GM19467 (cell line): ENCODE measurements at regions not wholly inside any gene's neighbourhood (a gene's known extent, or its start where the extent isn't known, plus 50 kb on each side); places are given as distances from the start of the nearest gene placed in this dataset.

ENCODE experiments used
- ATAC-seq: cut with Tn5 transposase; IDR thresholded peaks from one replicate; pipeline ENCODE4 v1.9.1; 2021; ENCODE audit warnings: mild to moderate bottlenecking, moderate library complexity; ENCODE audit not compliant: unreplicated experiment

- no peak for ATAC-seq
Observed at GRCh38 chr12:22893878-22894277, 268.9 kb downstream of the ETNK1 start.

- no peak for ATAC-seq
Observed at GRCh38 chr12:22899184-22899583, 274.2 kb downstream of the ETNK1 start.

- no peak for ATAC-seq
Observed at GRCh38 chr12:22900401-22900800, 275.4 kb downstream of the ETNK1 start.

- no peak for ATAC-seq
Observed at GRCh38 chr12:22904485-22904884, 279.5 kb downstream of the ETNK1 start.

- no peak for ATAC-seq
Observed at GRCh38 chr12:22916241-22916640, 291.3 kb downstream of the ETNK1 start.

- no peak for ATAC-seq
Observed at GRCh38 chr12:22916815-22917214, 291.8 kb downstream of the ETNK1 start.

- no peak for ATAC-seq
Observed at GRCh38 chr12:22919883-22920282, 294.9 kb downstream of the ETNK1 start.

GRCh38 chr12:22923768-22924167, 298.8 kb downstream of the ETNK1 start:
- no peak for ATAC-seq

- no peak for ATAC-seq
Observed at GRCh38 chr12:22924391-22924790, 299.4 kb downstream of the ETNK1 start.

- ATAC-seq = no peak
Observed at GRCh38 chr12:22925623-22926022, 300.7 kb downstream of the ETNK1 start.

- ATAC-seq = no peak
Observed at GRCh38 chr12:22932431-22932830, 307.5 kb downstream of the ETNK1 start.

- ATAC-seq = no peak
Observed at GRCh38 chr12:22935090-22935489, 310.1 kb downstream of the ETNK1 start.

- no peak for ATAC-seq
Observed at GRCh38 chr12:22935501-22935900, 310.5 kb downstream of the ETNK1 start.

GRCh38 chr12:22938323-22938722, 313.4 kb downstream of the ETNK1 start:
- no peak for ATAC-seq

- ATAC-seq = no peak
Observed at GRCh38 chr12:22951206-22951605, 326.2 kb downstream of the ETNK1 start.

GRCh38 chr12:22956690-22957089, 331.7 kb downstream of the ETNK1 start:
- ATAC-seq = no peak

- ATAC-seq = no peak
Observed at GRCh38 chr12:22967171-22967570, 342.2 kb downstream of the ETNK1 start.

GRCh38 chr12:22969521-22969920, 344.6 kb downstream of the ETNK1 start:
- ATAC-seq = no peak

GRCh38 chr12:22971247-22971646, 346.3 kb downstream of the ETNK1 start:
- no peak for ATAC-seq

GRCh38 chr12:22971701-22972191, 346.8 kb downstream of the ETNK1 start:
- no peak for ATAC-seq

GRCh38 chr12:22974865-22975264, 349.9 kb downstream of the ETNK1 start:
- ATAC-seq = no peak

GRCh38 chr12:22978962-22979361, 354.0 kb downstream of the ETNK1 start:
- no peak for ATAC-seq

GRCh38 chr12:22979854-22980469, 355.0 kb downstream of the ETNK1 start:
- no peak for ATAC-seq
